SK-N-SH (cell line): ENCODE measurements at regions not wholly inside any gene's neighbourhood (a gene's known extent, or its start where the extent isn't known, plus 50 kb on each side); places are given as distances from the start of the nearest gene placed in this dataset.

ENCODE experiments used
- CTCF ChIA-PET: fragments of 300-600, 350-600 bp; formaldehyde crosslinking; extraction: SDS; loops from one replicate; lab custom pipeline; 2021; lab: Yijun Ruan, JAX
- POLR2A ChIA-PET: fragments of 350-600 bp; sonication (Branson Sonifier 250); formaldehyde crosslinking; extraction: SDS; loops from one replicate; lab custom pipeline; 2020; ENCODE audit warnings: antibody characterized with exemption, inconsistent platforms; lab: Yijun Ruan, JAX
- DNase-seq: peaks from one replicate; pipeline ENCODE4 v3.0.0; 2012
- H2AFZ ChIP-seq: fragments of 200-600 bp; sonication (generic); 2 replicates; pipeline ENCODE4 v1.8.1; 2016; ENCODE audit warnings: antibody characterized with exemption, mild to moderate bottlenecking, low read depth
- H3F3A ChIP-seq: fragments of 200-600 bp; sonication (generic); replicated peaks from 2 replicates; pipeline ENCODE3; 2016; ENCODE audit warnings: antibody characterized with exemption, mild to moderate bottlenecking; ENCODE audit not compliant: insufficient read depth
- H3K27ac ChIP-seq, 2 experiments: fragments of 200-500 bp in 1 of 2; fragments of 200-600 bp in 1 of 2; sonication (Bioruptor generic) in 1 of 2; sonication (generic), shearing (Covaris generic) in 1 of 2; 2 replicates each; pipeline versions ENCODE4 v1.5.1 to v1.6.1; 2014 to 2016; ENCODE audit warnings: low read depth in 2 of 2, inconsistent platforms in 1 of 2, low read length in 1 of 2, mild to moderate bottlenecking in 1 of 2, mixed read lengths in 1 of 2
- H3K27me3 ChIP-seq: fragments of 200-600 bp; sonication (generic), shearing (Covaris generic); 2 replicates; pipeline ENCODE4 v1.6.1; 2016; ENCODE audit warnings: mixed run types; ENCODE audit not compliant: insufficient read depth
- H3K36me3 ChIP-seq, 2 experiments: fragments of 200-500 bp in 1 of 2; fragments of 200-600 bp in 1 of 2; sonication (Bioruptor generic) in 1 of 2; sonication (generic) in 1 of 2; replicated peaks in 1 of 2; 2 replicates each; pipeline versions ENCODE3 to v1.5.1; 2014 to 2016; ENCODE audit warnings: low read length in 1 of 2, mild to moderate bottlenecking in 1 of 2; ENCODE audit not compliant: insufficient read depth in 2 of 2, control insufficient read depth in 1 of 2
- H3K4me1 ChIP-seq, 2 experiments: fragments of 200-500 bp in 1 of 2; fragments of 200-600 bp in 1 of 2; sonication (Bioruptor generic) in 1 of 2; sonication (generic), shearing (Covaris generic) in 1 of 2; 2 replicates each; pipeline versions ENCODE4 v1.5.1 to v1.6.1; 2014 to 2016; ENCODE audit warnings: low read depth in 1 of 2, low read length in 1 of 2, mixed run types in 1 of 2; ENCODE audit not compliant: insufficient read depth in 2 of 2, control insufficient read depth in 1 of 2
- H3K4me2 ChIP-seq: fragments of 200-600 bp; sonication (generic), shearing (Covaris generic); 2 replicates; pipeline ENCODE4 v1.6.1; 2017; ENCODE audit warnings: mixed run types
- H3K4me3 ChIP-seq, 2 experiments: fragments of 200-500 bp in 1 of 2; fragments of 200-600 bp in 1 of 2; sonication (Bioruptor generic) in 1 of 2; sonication (generic), shearing (Covaris generic) in 1 of 2; 2 replicates each; pipeline versions ENCODE4 v1.5.1 to v1.8.1; 2014 to 2016; ENCODE audit warnings: low read depth in 2 of 2, inconsistent platforms in 1 of 2, low read length in 1 of 2, mild to moderate bottlenecking in 1 of 2, mixed read lengths in 1 of 2, moderate library complexity in 1 of 2
- H3K79me2 ChIP-seq: fragments of 200-600 bp; sonication (generic); 2 replicates; pipeline ENCODE4 v1.8.1; 2017; ENCODE audit warnings: mild to moderate bottlenecking; ENCODE audit not compliant: insufficient read depth
- H3K9ac ChIP-seq: fragments of 200-600 bp; sonication (generic); 2 replicates; pipeline ENCODE4 v1.6.1; 2017; ENCODE audit warnings: mixed run types
- H3K9me2 ChIP-seq: fragments of 200-600 bp; sonication (generic); 2 replicates; pipeline ENCODE4 v1.6.1; 2017; ENCODE audit warnings: mixed run types
- H3K9me3 ChIP-seq: fragments of 200-600 bp; sonication (generic); 2 replicates; pipeline ENCODE4 v1.6.1; 2017; ENCODE audit warnings: mixed run types, mild to moderate bottlenecking, moderate library complexity
- H4K20me1 ChIP-seq: fragments of 200-600 bp; sonication (generic); 2 replicates; pipeline ENCODE4 v1.6.1; 2017; ENCODE audit warnings: mild to moderate bottlenecking, mixed run types; ENCODE audit not compliant: insufficient read depth
- CHD2 ChIP-seq: fragments of 150-350 bp; IDR thresholded peaks from 2 replicates; pipeline ENCODE4 v1.6.1; 2018; ENCODE audit warnings: low read length; ENCODE audit not compliant: partially characterized antibody
- CTCF ChIP-seq: fragments of 200-600 bp; sonication (generic); IDR thresholded peaks from 2 replicates; pipeline ENCODE4 v1.6.1; 2017; ENCODE audit warnings: antibody characterized with exemption, mild to moderate bottlenecking, moderate library complexity
- FOSL2 ChIP-seq: IDR thresholded peaks from 2 replicates; pipeline ENCODE4 v1.4.0; 2012; ENCODE audit warnings: low read depth, mild to moderate bottlenecking, moderate library complexity, borderline replicate concordance
- FOXJ3 ChIP-seq: sonication (generic); formaldehyde crosslinking; IDR thresholded peaks from 2 replicates; pipeline ENCODE4 v1.5.1; 2020; ENCODE audit warnings: mild to moderate bottlenecking, missing genetic modification reagents
- GABPA ChIP-seq: IDR thresholded peaks from 2 replicates; pipeline ENCODE4 v1.4.0; 2012; ENCODE audit warnings: low read depth, mild to moderate bottlenecking
- JUND ChIP-seq: IDR thresholded peaks from 2 replicates; pipeline ENCODE4 v1.4.0; 2012
- MXI1 ChIP-seq: IDR thresholded peaks from 2 replicates; pipeline ENCODE4 v1.6.1; 2012; ENCODE audit warnings: mild to moderate bottlenecking, low read depth, low read length, improper control_type of control experiment
- NFIC ChIP-seq: IDR thresholded peaks from 2 replicates; pipeline ENCODE4 v1.4.0; 2012; ENCODE audit warnings: borderline replicate concordance
- REST ChIP-seq: IDR thresholded peaks from 2 replicates; pipeline ENCODE4 v1.6.1; 2012; ENCODE audit warnings: mild to moderate bottlenecking, low read depth, low read length, moderate library complexity
- RXRA ChIP-seq: IDR thresholded peaks from 2 replicates; pipeline ENCODE4 v1.4.0; 2012; ENCODE audit warnings: low read depth, mild to moderate bottlenecking, borderline replicate concordance
- TCF12 ChIP-seq: IDR thresholded peaks from 2 replicates; pipeline ENCODE4 v1.4.0; 2012
- TEAD4 ChIP-seq: IDR thresholded peaks from 2 replicates; pipeline ENCODE4 v1.4.0; 2012; ENCODE audit warnings: mild to moderate bottlenecking, borderline replicate concordance; ENCODE audit not compliant: insufficient read depth
- WGBS: methylation state at CpG from one replicate; pipeline ENCODE4 v1.1.6; 2017; ENCODE audit warnings: low lambda C conversion rate; 5-methylcytosine and 5-hydroxymethylcytosine counted together

- CTCF ChIA-PET, result interaction anchor here (1.4 kb wide), 1 partner anchor 14 kb away, joined by 5 read pairs; no protein-coding TSS in a partner anchor
- Histone ChIP-seq H3K9me3 (no peaks in the 10 kb centered on the region), H3K27me3 (no peaks in the 10 kb centered on the region), H2AFZ (no peak overlapping the region; the same call in 1 of the 2 replicates), H3K9ac (no peak overlapping the region), H3K79me2 (no peaks in the 10 kb centered on the region), H3K27ac (no peak overlapping the region), H3K9me2 (no peaks in the 10 kb centered on the region), H3K4me3 (no peak overlapping the region), H3K4me2 (no peak overlapping the region), H3F3A (no peaks in the 10 kb centered on the region), H3K36me3 (no peaks in the 10 kb centered on the region), H3K4me1 (peaks cover 0 to 3% of the 10 kb centered on the region in 2 experiments; a peak in 2 of 4 replicates), H4K20me1 (no peaks in the 10 kb centered on the region)
- POLR2A ChIA-PET, result no interaction called here
- no peak for TF ChIP-seq FOSL2
- TF ChIP-seq JUND, result no peak
- no peak for DNase-seq
- WGBS, result 46% methylated on average over 3 of the region's 3 CpGs
These were observed 478.1 kb upstream of the NBEA start for GRCh38 chr13:34464011-34464410.

- TF ChIP-seq CTCF, result no peak
- no peak for TF ChIP-seq CHD2
- no peak for TF ChIP-seq NFIC
- no peak for TF ChIP-seq TEAD4
- no peak for TF ChIP-seq FOXJ3 (CRISPR knock-in tag)
- TF ChIP-seq RXRA, result no peak
- no peak for TF ChIP-seq REST
- TF ChIP-seq GABPA, result no peak
- no peak for TF ChIP-seq TCF12
- TF ChIP-seq MXI1, result no peak
- no peak overlapping the region for H3K4me2 ChIP-seq
- H3K4me1 ChIP-seq, result peaks cover 0 to 3% of the 10 kb centered on the region in 2 experiments; a peak in 2 of 4 replicates
- H3K27ac ChIP-seq, result no peak overlapping the region
- H2AFZ ChIP-seq, result no peak overlapping the region
- H3K4me3 ChIP-seq, result no peak overlapping the region
- no peak overlapping the region for H3K9ac ChIP-seq
- no peaks in the 10 kb centered on the region for H3K9me2 ChIP-seq
- ChIA-PET CTCF (no interaction called here), POLR2A (no interaction called here)
- H4K20me1 ChIP-seq, result no peaks in the 10 kb centered on the region
- no peaks in the 10 kb centered on the region for H3K27me3 ChIP-seq
- H3K36me3 ChIP-seq, result no peaks in the 10 kb centered on the region
- no peaks in the 10 kb centered on the region for H3K79me2 ChIP-seq
- no peak for DNase-seq
- H3K9me3 ChIP-seq, result no peaks in the 10 kb centered on the region
- 73% methylated on average over 1 of the region's 1 CpG for WGBS
- no peaks in the 10 kb centered on the region for H3F3A ChIP-seq
These were observed 476.6 kb upstream of the NBEA start for GRCh38 chr13:34465423-34465922.
